Gastroesophageal sphincter (tissue), 3 donors: ENCODE measurements at regions not wholly inside any gene's neighbourhood (a gene's known extent, or its start where the extent isn't known, plus 50 kb on each side); places are given as distances from the start of the nearest gene placed in this dataset.

ENCODE experiments used
- CTCF ChIP-seq, 4 experiments: fragments of 200-600 bp in 2 of 4; fragments of 450-650 bp in 2 of 4; sonication (generic) in 1 of 4; IDR thresholded peaks; one replicate each; pipeline ENCODE4 v1.5.1; 2017 to 2019; ENCODE audit warnings: antibody characterized with exemption in 4 of 4, mild to moderate bottlenecking in 2 of 4, moderate library complexity in 2 of 4
- EP300 ChIP-seq: sonication (generic); formaldehyde crosslinking; IDR thresholded peaks from one replicate; pipeline ENCODE4 v1.6.1; 2017; ENCODE audit warnings: antibody characterized with exemption, mild to moderate bottlenecking
- POLR2AphosphoS5 ChIP-seq: sonication (generic); formaldehyde crosslinking; IDR thresholded peaks from one replicate; pipeline ENCODE4 v1.6.1; 2017; ENCODE audit warnings: antibody characterized with exemption

GRCh38 chr2:13676269-13676668 is 956.2 kb upstream of the LRATD1 start:
- TF ChIP-seq EP300 (no peak), CTCF (IDR thresholded peaks at IDR 0.05) (no peak), POLR2AphosphoS5 (no peak)
